BLaER1 treated with 17β-estradiol and CSF1 and Interleukin-3, amounts not matched to agents 10 nM and 100 nM (cell line): ENCODE measurements at regions not wholly inside any gene's neighbourhood (a gene's known extent, or its start where the extent isn't known, plus 50 kb on each side); places are given as distances from the start of the nearest gene placed in this dataset.

ENCODE experiments used
- H3K27ac ChIP-seq, 11 experiments: shearing (Covaris generic); formaldehyde crosslinking; 2 replicates each; pipeline ENCODE4 v1.8.1; 2022
- H3K27me3 ChIP-seq, 11 experiments: shearing (Covaris generic); formaldehyde crosslinking; 2 replicates each; pipeline ENCODE4 v1.8.1; 2022
- H3K36me3 ChIP-seq, 11 experiments: shearing (Covaris generic); formaldehyde crosslinking; 2 replicates each; pipeline ENCODE4 v1.8.1; 2022
- H3K4me1 ChIP-seq, 10 experiments: shearing (Covaris generic); formaldehyde crosslinking; 2 replicates each; pipeline ENCODE4 v1.8.1; 2022
- H3K4me2 ChIP-seq, 11 experiments: shearing (Covaris generic); formaldehyde crosslinking; 2 replicates each; pipeline ENCODE4 v1.8.1; 2022
- H3K4me3 ChIP-seq, 10 experiments: shearing (Covaris generic); formaldehyde crosslinking; 2 replicates each; pipeline ENCODE4 v1.8.1; 2022
- H3K9ac ChIP-seq, 11 experiments: shearing (Covaris generic); formaldehyde crosslinking; 2 replicates each; pipeline ENCODE4 v1.8.1; 2022
- H3K9me3 ChIP-seq, 11 experiments: shearing (Covaris generic); formaldehyde crosslinking; replicated peaks in 1 of 11; 2 replicates each; pipeline ENCODE4 v1.8.1; 2022
- H4K20me1 ChIP-seq, 11 experiments: shearing (Covaris generic); formaldehyde crosslinking; 2 replicates each; pipeline ENCODE4 v1.8.1; 2022
- Cebpa-rat ChIP-seq, 11 experiments: shearing (Covaris generic); IDR thresholded peaks; 2 replicates each; pipeline ENCODE4 v1.8.1; 2022

DNA sequence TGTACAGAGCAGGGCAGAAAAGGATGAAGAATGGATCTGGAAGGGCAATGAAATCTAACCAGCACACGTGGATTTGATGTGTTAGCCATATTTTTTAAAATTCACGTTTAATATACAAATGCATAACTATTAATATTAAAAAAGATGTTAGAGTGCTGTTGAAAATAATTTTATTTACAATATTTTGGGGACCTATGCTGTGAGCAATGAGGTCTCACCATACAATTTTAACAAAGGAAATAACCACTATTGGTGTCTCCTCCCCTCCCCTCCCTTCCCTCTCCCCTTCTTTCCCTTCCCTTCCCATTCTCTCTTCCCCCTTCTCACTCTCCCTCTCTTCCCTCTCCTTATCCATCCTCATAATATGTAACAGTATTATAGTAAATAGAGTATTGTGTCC is 64.2 kb upstream of the GPR139 start:
- Histone ChIP-seq H3K9me3 (peaks cover 0 to 8% (median 0%) of the 10 kb centered on the region in 11 experiments; a peak in 2 of 22 replicates), H3K4me1 (no peaks in the 10 kb centered on the region), H3K4me2 (no peak overlapping the region), H3K27ac (no peak overlapping the region), H3K9ac (no peak overlapping the region), H3K36me3 (no peaks in the 10 kb centered on the region), H4K20me1 (no peaks in the 10 kb centered on the region), H3K27me3 (no peaks in the 10 kb centered on the region), H3K4me3 (no peak overlapping the region)
- TF ChIP-seq Cebpa-rat (IDR thresholded peaks at IDR 0.05) = no peak

DNA sequence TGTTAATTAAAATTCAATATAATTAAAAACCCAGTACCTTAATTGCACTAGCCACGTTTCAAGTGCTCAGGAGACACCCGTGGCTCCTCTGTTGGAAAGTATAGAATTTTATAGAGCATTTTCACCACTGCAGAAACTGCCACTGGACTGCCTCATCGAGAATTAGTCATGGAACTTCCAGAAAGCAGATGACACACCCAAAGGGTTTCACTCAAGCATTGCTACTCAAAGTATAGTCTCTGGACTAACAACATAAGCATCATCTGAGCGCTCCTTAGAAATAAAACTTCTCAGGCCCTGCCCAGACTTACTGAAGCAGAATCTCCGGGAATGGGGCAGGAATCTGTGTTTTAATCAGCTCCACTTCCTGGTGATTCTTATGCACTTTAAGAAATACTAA is 63.5 kb upstream of the GPR139 start:
- peaks cover 0 to 9% (median 0%) of the 10 kb centered on the region in 11 experiments; a peak in 3 of 22 replicates for H3K9me3 ChIP-seq
- H3K4me3 ChIP-seq = no peak overlapping the region
- no peaks in the 10 kb centered on the region for H4K20me1 ChIP-seq
- H3K4me1 ChIP-seq = no peaks in the 10 kb centered on the region
- H3K27me3 ChIP-seq = no peaks in the 10 kb centered on the region
- H3K9ac ChIP-seq = no peak overlapping the region
- no peak overlapping the region for H3K27ac ChIP-seq
- H3K4me2 ChIP-seq = no peak overlapping the region
- TF ChIP-seq Cebpa-rat (IDR thresholded peaks at IDR 0.05) = no peak
- H3K36me3 ChIP-seq = no peaks in the 10 kb centered on the region

DNA sequence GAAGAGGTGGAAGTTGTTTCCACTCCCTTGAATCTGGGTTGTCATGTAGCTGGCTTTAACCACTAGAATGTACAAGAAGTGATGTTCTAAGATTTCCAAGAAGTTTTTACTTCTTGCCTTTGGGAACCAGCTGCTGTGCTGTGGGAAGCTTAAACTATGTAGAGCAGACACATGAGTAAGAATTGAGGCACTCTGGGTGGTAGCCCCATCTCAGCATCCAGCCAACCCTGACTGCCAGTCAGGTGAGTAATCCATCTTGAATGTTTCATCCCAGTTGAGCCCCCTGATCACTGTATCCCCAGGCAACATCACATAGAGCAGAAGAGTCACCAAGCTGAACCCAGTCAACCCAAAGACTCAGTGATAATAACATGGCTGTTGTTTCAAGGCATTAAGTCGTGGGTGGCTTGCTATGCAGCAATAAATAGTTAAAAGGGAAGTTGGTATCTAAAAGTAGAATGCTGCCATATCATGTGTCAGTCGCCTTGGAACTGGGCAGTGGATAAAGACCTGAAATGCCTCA is 62.8 kb upstream of the GPR139 start:
- H3K4me1 ChIP-seq = no peaks in the 10 kb centered on the region
- no peak overlapping the region for H3K4me2 ChIP-seq
- H3K9me3 ChIP-seq = peaks cover 0 to 15% (median 0%) of the 10 kb centered on the region in 11 experiments; a peak in 5 of 22 replicates
- no peak overlapping the region for H3K27ac ChIP-seq
- no peaks in the 10 kb centered on the region for H4K20me1 ChIP-seq
- H3K27me3 ChIP-seq = no peaks in the 10 kb centered on the region
- H3K36me3 ChIP-seq = no peaks in the 10 kb centered on the region
- H3K4me3 ChIP-seq = no peak overlapping the region
- no peak overlapping the region for H3K9ac ChIP-seq
- no peak for TF ChIP-seq Cebpa-rat (IDR thresholded peaks at IDR 0.05)

DNA sequence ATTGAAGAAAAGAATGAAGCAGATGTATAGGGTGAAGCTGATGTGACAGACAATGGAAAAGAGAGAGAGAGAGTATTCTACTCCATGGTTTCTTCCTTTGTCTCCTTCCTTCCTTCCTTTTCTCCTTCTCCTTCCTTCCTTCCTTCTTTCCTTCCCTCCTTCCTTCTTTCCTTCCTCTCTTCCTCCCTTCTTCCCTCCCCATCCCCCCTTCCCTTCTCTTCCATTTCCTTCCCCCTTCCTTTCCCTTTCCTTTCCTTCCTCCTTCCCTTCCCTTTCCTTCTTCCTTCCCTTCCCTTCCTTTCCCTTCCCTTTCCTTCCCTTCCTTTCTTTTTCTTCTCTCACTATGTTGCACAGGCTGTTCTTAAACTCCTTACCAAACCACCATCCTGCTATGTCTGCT is 55.7 kb upstream of the GPR139 start:
- H3K27ac ChIP-seq = no peak overlapping the region
- no peaks in the 10 kb centered on the region for H3K4me1 ChIP-seq
- no peaks in the 10 kb centered on the region for H4K20me1 ChIP-seq
- no peak overlapping the region for H3K9ac ChIP-seq
- H3K4me3 ChIP-seq = no peak overlapping the region
- H3K9me3 ChIP-seq = peaks cover 0 to 30% (median 11%) of the 10 kb centered on the region in 11 experiments; a peak in 19 of 22 replicates
- H3K36me3 ChIP-seq = no peaks in the 10 kb centered on the region
- H3K27me3 ChIP-seq = no peaks in the 10 kb centered on the region
- TF ChIP-seq Cebpa-rat (IDR thresholded peaks at IDR 0.05) = no peak
- H3K4me2 ChIP-seq = no peak overlapping the region
